Neuron (in vitro differentiated cells): ENCODE measurements at regions not wholly inside any gene's neighbourhood (a gene's known extent, or its start where the extent isn't known, plus 50 kb on each side); places are given as distances from the start of the nearest gene placed in this dataset.
"Not testable (repeated sequence)": the region's sequence is repeated elsewhere in the genome, so short reads cannot be mapped to it uniquely, and the experiment has no call there.

Experiments
- H2AFZ ChIP-seq: one replicate; pipeline ENCODE4 v1.6.1; 2013; ENCODE audit warnings: low read depth, mild to moderate bottlenecking, inconsistent platforms, low read length, moderate library complexity
- H3K27me3 ChIP-seq: one replicate; pipeline ENCODE4 v1.6.1; 2013; ENCODE audit warnings: low read length; ENCODE audit not compliant: insufficient read depth
- H3K36me3 ChIP-seq: one replicate; pipeline ENCODE4 v1.6.1; 2013; ENCODE audit warnings: low read length; ENCODE audit not compliant: insufficient read depth
- H3K4me1 ChIP-seq: one replicate; pipeline ENCODE4 v1.6.1; 2013; ENCODE audit warnings: low read length; ENCODE audit not compliant: insufficient read depth
- H3K4me3 ChIP-seq: 2 replicates; pipeline ENCODE4 v1.5.1; 2013; ENCODE audit warnings: mild to moderate bottlenecking, low read length, moderate library complexity
- H3K9me3 ChIP-seq: one replicate; pipeline ENCODE4 v1.6.1; 2013; ENCODE audit warnings: low read length

- H3K4me1 ChIP-seq, result no peaks in the 10 kb centered on the region
- no peaks in the 10 kb centered on the region for H3K27me3 ChIP-seq
- H2AFZ ChIP-seq, result no peak overlapping the region
- H3K9me3 ChIP-seq, result no peaks in the 10 kb centered on the region
- H3K4me3 ChIP-seq, result no peak overlapping the region
- no peaks in the 10 kb centered on the region for H3K36me3 ChIP-seq
Observed at GRCh38 chr1:70828177-70828576, 219.4 kb downstream of the PTGER3 start.

- not testable (repeated sequence) for H3K36me3 ChIP-seq, H3K27me3 ChIP-seq, H3K4me3 ChIP-seq, H2AFZ ChIP-seq, H3K9me3 ChIP-seq, H3K4me1 ChIP-seq
Observed at GRCh38 chr1:70834365-70834764, 213.3 kb downstream of the PTGER3 start.

DNA sequence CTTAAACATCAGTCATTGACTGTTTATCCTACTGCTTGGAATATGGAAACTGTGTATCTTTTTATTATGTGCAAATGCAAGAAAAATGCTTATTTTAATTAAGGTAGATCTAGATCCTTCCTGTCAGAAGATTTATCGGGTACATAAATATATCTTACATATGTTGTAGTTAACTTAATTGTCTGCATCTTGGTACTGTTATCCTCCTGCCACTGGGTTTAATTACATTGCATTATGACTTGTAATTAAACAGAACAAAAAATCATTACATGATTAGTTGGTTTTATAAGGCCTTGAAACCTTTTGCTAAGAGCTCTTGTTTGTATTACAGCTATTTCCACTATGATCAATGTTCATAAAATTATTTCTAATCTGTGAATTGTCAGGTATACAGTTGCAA lies 211.2 kb downstream of the PTGER3 start:
- Histone ChIP-seq H3K9me3 (no peaks in the 10 kb centered on the region), H3K36me3 (no peaks in the 10 kb centered on the region), H2AFZ (no peak overlapping the region), H3K4me3 (no peak overlapping the region), H3K27me3 (no peaks in the 10 kb centered on the region), H3K4me1 (no peaks in the 10 kb centered on the region)

GRCh38 chr1:70840260-70840953 lies 207.2 kb downstream of the PTGER3 start:
- Histone ChIP-seq H2AFZ (no peak overlapping the region), H3K9me3 (no peaks in the 10 kb centered on the region), H3K4me3 (no peak overlapping the region), H3K4me1 (no peaks in the 10 kb centered on the region), H3K36me3 (no peaks in the 10 kb centered on the region), H3K27me3 (no peaks in the 10 kb centered on the region)

GRCh38 chr1:70842562-70842961 lies 205.1 kb downstream of the PTGER3 start:
- H3K4me3 ChIP-seq, result no peak overlapping the region
- H3K36me3 ChIP-seq, result no peaks in the 10 kb centered on the region
- no peak overlapping the region for H2AFZ ChIP-seq
- H3K9me3 ChIP-seq, result no peaks in the 10 kb centered on the region
- no peaks in the 10 kb centered on the region for H3K4me1 ChIP-seq
- H3K27me3 ChIP-seq, result no peaks in the 10 kb centered on the region

GRCh38 chr1:70843452-70843851 lies 204.2 kb downstream of the PTGER3 start:
- Histone ChIP-seq H3K4me1 (no peaks in the 10 kb centered on the region), H3K9me3 (no peaks in the 10 kb centered on the region), H3K4me3 (no peak overlapping the region), H3K36me3 (no peaks in the 10 kb centered on the region), H3K27me3 (no peaks in the 10 kb centered on the region), H2AFZ (no peak overlapping the region)

GRCh38 chr1:70847013-70847412 lies 200.6 kb downstream of the PTGER3 start:
- Histone ChIP-seq H2AFZ (no peak overlapping the region), H3K4me1 (no peaks in the 10 kb centered on the region), H3K36me3 (no peaks in the 10 kb centered on the region), H3K27me3 (no peaks in the 10 kb centered on the region), H3K4me3 (no peak overlapping the region), H3K9me3 (no peaks in the 10 kb centered on the region)

DNA sequence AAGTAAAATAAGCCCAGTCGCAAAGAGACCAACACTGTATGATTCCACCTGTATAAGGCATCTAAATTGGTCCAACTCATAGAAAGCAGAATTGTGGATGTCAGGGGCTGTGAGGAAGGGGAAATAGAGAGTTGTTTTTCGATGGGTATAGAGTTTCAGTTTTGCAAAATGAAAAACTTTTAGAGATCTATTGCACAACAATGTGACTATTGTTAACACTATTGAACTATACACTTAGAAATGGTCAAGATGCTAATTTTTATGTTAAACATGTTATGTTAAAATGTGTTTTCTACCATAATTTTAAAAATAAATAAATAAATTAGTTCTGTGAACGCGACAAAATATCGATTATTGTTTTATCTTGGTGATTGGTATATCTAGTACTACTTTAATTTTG lies 192.4 kb downstream of the PTGER3 start:
- Histone ChIP-seq H3K27me3 (no peaks in the 10 kb centered on the region), H3K4me3 (no peak overlapping the region), H3K9me3 (no peaks in the 10 kb centered on the region), H3K36me3 (no peaks in the 10 kb centered on the region), H2AFZ (no peak overlapping the region), H3K4me1 (no peaks in the 10 kb centered on the region)

GRCh38 chr1:70856201-70856600 lies 191.4 kb downstream of the PTGER3 start:
- Histone ChIP-seq H3K4me3 (no peak overlapping the region), H2AFZ (no peak overlapping the region), H3K36me3 (no peaks in the 10 kb centered on the region), H3K9me3 (no peaks in the 10 kb centered on the region), H3K4me1 (no peaks in the 10 kb centered on the region), H3K27me3 (no peaks in the 10 kb centered on the region)

- Histone ChIP-seq H3K36me3 (no peaks in the 10 kb centered on the region), H3K4me3 (no peak overlapping the region), H3K9me3 (no peaks in the 10 kb centered on the region), H3K4me1 (no peaks in the 10 kb centered on the region), H2AFZ (no peak overlapping the region), H3K27me3 (no peaks in the 10 kb centered on the region)
Observed at GRCh38 chr1:70863239-70863638, 184.4 kb downstream of the PTGER3 start.

DNA sequence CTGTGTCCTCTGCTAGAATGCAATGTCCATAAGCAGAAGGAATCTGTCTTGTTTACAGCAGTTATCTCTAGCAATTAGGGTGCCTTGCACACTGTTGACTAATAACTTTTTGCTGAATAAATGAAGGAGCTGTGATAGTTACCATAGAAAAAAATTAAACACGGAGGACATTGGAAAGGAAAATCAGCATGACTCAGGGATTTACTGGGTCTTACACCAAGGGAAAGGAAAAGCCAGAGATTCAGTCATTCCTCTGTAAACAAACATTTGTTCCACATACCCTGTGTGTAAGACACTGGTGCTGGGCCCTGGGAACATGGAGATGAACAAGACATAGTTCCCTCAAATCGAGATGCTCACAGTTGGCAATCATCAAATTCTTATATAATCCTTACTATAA lies 183.3 kb downstream of the PTGER3 start:
- H3K36me3 ChIP-seq, result no peaks in the 10 kb centered on the region
- no peaks in the 10 kb centered on the region for H3K9me3 ChIP-seq
- H3K4me1 ChIP-seq, result no peaks in the 10 kb centered on the region
- no peaks in the 10 kb centered on the region for H3K27me3 ChIP-seq
- no peak overlapping the region for H2AFZ ChIP-seq
- no peak overlapping the region for H3K4me3 ChIP-seq

- no peak overlapping the region for H2AFZ ChIP-seq
Observed at GRCh38 chr1:70866542-70867264, 180.9 kb downstream of the PTGER3 start.

DNA sequence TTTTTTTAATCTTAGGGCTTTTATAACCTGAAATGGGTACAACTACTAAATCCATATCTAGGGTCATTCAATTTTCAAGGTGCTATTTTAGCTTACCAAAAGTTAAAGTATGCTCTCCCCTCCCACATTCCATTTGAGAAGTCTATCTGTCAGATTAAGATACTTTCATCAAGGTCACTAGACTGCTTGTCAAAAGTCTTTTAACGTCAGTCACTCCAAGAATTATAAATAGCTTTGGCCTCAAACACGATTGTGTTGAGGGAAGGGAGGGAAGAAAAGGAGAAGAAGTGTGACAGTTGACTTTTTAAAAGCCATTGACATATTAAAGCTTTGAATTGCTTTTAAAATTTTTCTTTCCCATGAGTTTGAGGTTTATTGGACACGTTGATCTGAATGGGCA lies 175.8 kb downstream of the PTGER3 start:
- H3K4me3 ChIP-seq, result no peak overlapping the region
- no peak overlapping the region for H2AFZ ChIP-seq
- H3K4me1 ChIP-seq, result no peaks in the 10 kb centered on the region
- no peaks in the 10 kb centered on the region for H3K36me3 ChIP-seq
- no peaks in the 10 kb centered on the region for H3K9me3 ChIP-seq
- H3K27me3 ChIP-seq, result no peaks in the 10 kb centered on the region

More at GRCh38 chr1:70866542-70867264, 180.9 kb downstream of the PTGER3 start:
- no peaks in the 10 kb centered on the region for H3K27me3 ChIP-seq
- H3K36me3 ChIP-seq, result no peaks in the 10 kb centered on the region
- H3K9me3 ChIP-seq, result no peaks in the 10 kb centered on the region
- H3K4me3 ChIP-seq, result no peak overlapping the region
- no peaks in the 10 kb centered on the region for H3K4me1 ChIP-seq

DNA sequence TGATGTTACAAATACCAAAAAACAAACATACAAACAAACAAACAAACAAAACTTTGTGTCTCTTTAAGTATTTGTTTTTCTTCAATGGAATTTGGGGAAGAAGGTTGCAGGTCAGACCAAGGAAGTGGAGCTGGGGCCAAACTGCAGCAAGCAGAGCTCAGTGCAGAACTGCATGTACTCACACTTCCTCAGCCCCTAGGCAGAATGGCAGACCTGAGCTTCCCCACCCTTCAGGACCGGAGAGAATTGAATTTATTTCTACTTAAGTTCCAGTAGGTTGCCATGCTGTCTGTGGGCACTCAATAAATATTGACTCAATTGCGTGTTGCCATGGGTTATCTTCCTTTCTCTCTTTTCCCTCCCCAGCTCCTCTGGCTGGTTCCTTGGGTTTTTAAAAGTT lies 173.6 kb downstream of the PTGER3 start:
- H3K4me1 ChIP-seq, result no peaks in the 10 kb centered on the region
- H2AFZ ChIP-seq, result no peak overlapping the region
- H3K4me3 ChIP-seq, result no peak overlapping the region
- H3K9me3 ChIP-seq, result no peaks in the 10 kb centered on the region
- no peaks in the 10 kb centered on the region for H3K36me3 ChIP-seq
- H3K27me3 ChIP-seq, result no peaks in the 10 kb centered on the region
